ENCODE measurements at regions not wholly inside any gene's neighbourhood (a gene's known extent, or its start where the extent isn't known, plus 50 kb on each side); places are given as distances from the start of the nearest gene placed in this dataset.

- ChIA-PET CTCF (no interaction called here), POLR2A (no interaction called here)
- Histone ChIP-seq H3K27ac (ENCODE audit: low read length) (no peak overlapping the region), H3K36me3 (ENCODE audit: control insufficient read depth, insufficient read depth, low read length) (no peaks in the 10 kb centered on the region), H3K4me3 (ENCODE audit: low read depth in 2 of 2, low read length in 2 of 2) (no peak overlapping the region), H3K9me3 (ENCODE audit: control insufficient read depth, insufficient read depth, low read depth, low read length) (no peaks in the 10 kb centered on the region), H3K27me3 (ENCODE audit: control insufficient read depth, insufficient read depth, low read length) (peaks cover 3% of the 10 kb centered on the region), H3K4me1 (ENCODE audit: control insufficient read depth, insufficient read depth, low read length) (no peaks in the 10 kb centered on the region)
- TF ChIP-seq CTCF (IDR thresholded peaks at IDR 0.05): no peak
- no peak for TF ChIP-seq TCF7L2 (IDR thresholded peaks at IDR 0.05; ENCODE audit: low read depth, low read length)
- TF ChIP-seq SIN3A (IDR thresholded peaks at IDR 0.05; ENCODE audit: borderline replicate concordance, insufficient read depth, low read depth, low read length): no peak
- BruUV-seq (replicated peaks): no TSS peak
- in situ Hi-C loops (cut with HindIII; ENCODE audit: low pct_unique_long_range_greater_than_20kb, low sequenced_read_pairs) (no loop called here), intact Hi-C loops (cut with micrococcal nuclease; ENCODE audit: unreplicated experiment) (no loop called here)
- ATAC-seq (no peak), DNase-seq (ENCODE audit: low read depth, low spot score) (no peak)
Measured at GRCh38 chr22:49229483-49230193, 598.0 kb downstream of the BRD1 start.

GRCh38 chr22:49228431-49229037 is 599.1 kb downstream of the BRD1 start:
- in situ Hi-C loops (cut with HindIII; ENCODE audit: low pct_unique_long_range_greater_than_20kb, low sequenced_read_pairs): no loop called here
- DNase-seq (ENCODE audit: low read depth, low spot score): no peak
- no TSS peak for BruUV-seq (replicated peaks)
- ATAC-seq: no peak
- POLR2A ChIA-PET: no interaction called here
- H3K4me3 ChIP-seq (ENCODE audit: low read depth in 2 of 2, low read length in 2 of 2): no peak overlapping the region
- no peak for TF ChIP-seq POLR2AphosphoS5 (IDR thresholded peaks at IDR 0.05; ENCODE audit: low read depth, low read length)
- TF ChIP-seq SIN3A (IDR thresholded peaks at IDR 0.05; ENCODE audit: borderline replicate concordance, insufficient read depth, low read depth, low read length): no peak
- TF ChIP-seq TCF7L2 (IDR thresholded peaks at IDR 0.05; ENCODE audit: low read depth, low read length): no peak
- no peak for TF ChIP-seq CTCF (IDR thresholded peaks at IDR 0.05)
- no peak for TF ChIP-seq REST (IDR thresholded peaks at IDR 0.05; ENCODE audit: insufficient read depth in 1 of 2, low read depth in 2 of 2, low read length in 1 of 2)
- no peak overlapping the region for H3K27ac ChIP-seq (ENCODE audit: low read length)
- no peaks in the 10 kb centered on the region for H3K4me1 ChIP-seq (ENCODE audit: control insufficient read depth, insufficient read depth, low read length)
- intact Hi-C loops (cut with micrococcal nuclease; ENCODE audit: unreplicated experiment): no loop called here
- no peaks in the 10 kb centered on the region for H3K36me3 ChIP-seq (ENCODE audit: control insufficient read depth, insufficient read depth, low read length)
- H3K9me3 ChIP-seq (ENCODE audit: control insufficient read depth, insufficient read depth, low read depth, low read length): no peaks in the 10 kb centered on the region
- peaks cover 3% of the 10 kb centered on the region for H3K27me3 ChIP-seq (ENCODE audit: control insufficient read depth, insufficient read depth, low read length)
- CTCF ChIA-PET: no interaction called here

All from Panc1 (cell line).